HepG2 (cell line): ENCODE measurements at regions not wholly inside any gene's neighbourhood (a gene's known extent, or its start where the extent isn't known, plus 50 kb on each side); places are given as distances from the start of the nearest gene placed in this dataset.

Experiments used
- ATAC-seq: fragments of 200-7000 bp; cut with Tn5 transposase; 3 replicates; pipeline ENCODE4 v1.9.1; 2020; ENCODE audit warnings: mild to moderate bottlenecking, moderate library complexity
- BruUV-seq: library from RNA; stranded (reverse); fragments of 400-500 nt; replicated peaks from 2 replicates; lab custom pipeline; 2021; lab: Mats Ljungman, UMichigan
- CTCF ChIA-PET: fragments of 300-600 bp; formaldehyde crosslinking; extraction: SDS; loops from one replicate; lab custom pipeline; 2021; ENCODE audit warnings: low total read pairs, inconsistent platforms, low intra/inter-chr PET ratio; lab: Yijun Ruan, JAX
- POLR2A ChIA-PET: fragments of 350-600 bp; sonication (Branson Sonifier 250); formaldehyde crosslinking; loops from one replicate; lab custom pipeline; 2020; ENCODE audit warnings: antibody characterized with exemption, inconsistent platforms; lab: Yijun Ruan, JAX
- DNase-seq: peaks from one replicate; pipeline ENCODE4 v3.0.0-alpha.2; 2015; ENCODE audit warnings: low spot score
- FAIRE-seq: peaks from 3 replicates; lab custom pipeline; 2011; peaks lifted over from hg19 to GRCh38; lab: Jason Lieb, UNC
- H2AFZ ChIP-seq: one replicate; pipeline ENCODE4 v1.6.1; 2011; ENCODE audit warnings: low read length, inconsistent platforms
- H3K27ac ChIP-seq: fragments of 300-600 bp; 3 replicates; pipeline ENCODE4 v1.8.0; 2011; ENCODE audit warnings: mixed run types, mild to moderate bottlenecking, mixed read lengths, low read length, inconsistent platforms; ENCODE audit not compliant: insufficient read depth; ENCODE audit errors: extremely low read length
- H3K27me3 ChIP-seq, 2 experiments: fragments of 200-600 bp in 1 of 2; 2 replicates in 1 of 2; 3 replicates in 1 of 2; pipeline versions ENCODE4 v1.6.0 to v1.8.0; 2011; ENCODE audit warnings: low read length in 2 of 2, mild to moderate bottlenecking in 2 of 2, moderate library complexity in 2 of 2, inconsistent platforms in 1 of 2; ENCODE audit not compliant: insufficient read depth in 2 of 2, control insufficient read depth in 1 of 2
- H3K36me3 ChIP-seq, 2 experiments: fragments of 200-600 bp in 1 of 2; replicated peaks in 1 of 2; 2 replicates in 1 of 2; 3 replicates in 1 of 2; pipeline versions ENCODE4 v1.5.1 to v1.8.0; 2011; ENCODE audit warnings: low read length in 2 of 2, inconsistent platforms in 1 of 2; ENCODE audit not compliant: insufficient read depth in 2 of 2, control insufficient read depth in 1 of 2
- H3K4me1 ChIP-seq: 2 replicates; pipeline ENCODE4 v1.5.1; 2012; ENCODE audit warnings: low read length, inconsistent platforms; ENCODE audit not compliant: insufficient read depth
- H3K4me2 ChIP-seq: 2 replicates; pipeline ENCODE4 v1.6.0; 2011; ENCODE audit warnings: low read depth, low read length, inconsistent platforms
- H3K4me3 ChIP-seq, 3 experiments: fragments of 200-600 bp in 1 of 3; sonication (generic), shearing (Covaris generic) in 1 of 3; replicated peaks in 1 of 3; 2 replicates each; pipeline ENCODE4 v1.5.1; 2011 to 2016; ENCODE audit warnings: low read length in 3 of 3, inconsistent platforms in 2 of 3, low read depth in 2 of 3, mild to moderate bottlenecking in 2 of 3, control low read depth in 1 of 3, mixed read lengths in 1 of 3; ENCODE audit not compliant: insufficient read depth in 1 of 3
- H3K79me2 ChIP-seq: one replicate; pipeline ENCODE4 v1.6.1; 2011; ENCODE audit warnings: low read length, inconsistent platforms; ENCODE audit not compliant: insufficient read depth
- H3K9ac ChIP-seq: 2 replicates; pipeline ENCODE4 v1.6.0; 2011; ENCODE audit warnings: mild to moderate bottlenecking, low read depth, low read length, inconsistent platforms; ENCODE audit not compliant: insufficient read depth
- H3K9me3 ChIP-seq: 2 replicates; pipeline ENCODE4 v1.5.1; 2012; ENCODE audit warnings: mild to moderate bottlenecking, low read length
- H4K20me1 ChIP-seq: 2 replicates; pipeline ENCODE4 v1.6.0; 2011; ENCODE audit warnings: inconsistent platforms, mild to moderate bottlenecking, low read length, moderate library complexity; ENCODE audit not compliant: insufficient read depth
- ARHGAP35 ChIP-seq: sonication (generic); formaldehyde crosslinking; IDR thresholded peaks from 2 replicates; pipeline ENCODE4 v1.9.0; 2022; ENCODE audit warnings: mild to moderate bottlenecking, inconsistent platforms, moderate library complexity, missing genetic modification reagents, borderline replicate concordance
- GZF1 ChIP-seq: sonication (generic); formaldehyde crosslinking; IDR thresholded peaks from 2 replicates; pipeline ENCODE4 v1.5.1; 2020; ENCODE audit warnings: mild to moderate bottlenecking, missing genetic modification reagents
- HNRNPLL ChIP-seq: fragments of 200-400 bp; formaldehyde crosslinking; IDR thresholded peaks from 2 replicates; pipeline ENCODE4 v1.6.1; 2017; ENCODE audit warnings: mild to moderate bottlenecking, low read depth, low read length; ENCODE audit not compliant: poor library complexity, severe bottlenecking
- MXI1 ChIP-seq: IDR thresholded peaks from 3 replicates; pipeline ENCODE4 v1.6.1; 2012; ENCODE audit warnings: low read depth, low read length, inconsistent platforms, borderline replicate concordance
- NCOR1 ChIP-seq: fragments of 200-600 bp; sonication (generic); IDR thresholded peaks from 2 replicates; pipeline ENCODE4 v1.7.0; 2017; ENCODE audit warnings: antibody characterized with exemption, low read length, borderline replicate concordance
- SIX1 ChIP-seq: sonication (generic); formaldehyde crosslinking; IDR thresholded peaks from 2 replicates; pipeline ENCODE4 v1.4.0; 2020; ENCODE audit warnings: missing genetic modification reagents, borderline replicate concordance
- SMAD1 ChIP-seq: sonication (generic); formaldehyde crosslinking; IDR thresholded peaks from 2 replicates; pipeline ENCODE4 v1.4.0; 2020; ENCODE audit warnings: missing genetic modification reagents, low read depth, mild to moderate bottlenecking, borderline replicate concordance
- SSRP1 ChIP-seq: IDR thresholded peaks from 2 replicates; pipeline ENCODE4 v1.6.1; 2016; ENCODE audit warnings: control low read depth
- YEATS2 ChIP-seq: sonication (generic); formaldehyde crosslinking; IDR thresholded peaks from 2 replicates; pipeline ENCODE4 v1.4.0; 2020; ENCODE audit warnings: missing genetic modification reagents, borderline replicate concordance
- ZBTB1 ChIP-seq: sonication (generic); formaldehyde crosslinking; IDR thresholded peaks from 2 replicates; pipeline ENCODE4 v1.4.0; 2020; ENCODE audit warnings: missing genetic modification reagents, borderline replicate concordance
- ZBTB20 ChIP-seq: sonication (generic); formaldehyde crosslinking; IDR thresholded peaks from 2 replicates; pipeline ENCODE4 v1.8.1; 2023; ENCODE audit warnings: missing genetic modification reagents, low read depth, mild to moderate bottlenecking, borderline replicate concordance
- ZMYM4 ChIP-seq: sonication (generic); formaldehyde crosslinking; IDR thresholded peaks from 2 replicates; pipeline ENCODE4 v1.8.1; 2023; ENCODE audit warnings: mild to moderate bottlenecking, missing genetic modification reagents
- ZNF460 ChIP-seq: sonication (generic); formaldehyde crosslinking; IDR thresholded peaks from 2 replicates; pipeline ENCODE4 v1.5.1; 2020; ENCODE audit warnings: missing genetic modification reagents, mild to moderate bottlenecking, borderline replicate concordance
- ZNF496 ChIP-seq: sonication (generic); formaldehyde crosslinking; IDR thresholded peaks from 2 replicates; pipeline ENCODE4 v1.8.1; 2023; ENCODE audit warnings: mild to moderate bottlenecking, moderate library complexity, missing genetic modification reagents; ENCODE audit not compliant: insufficient replicate concordance
- ZNF713 ChIP-seq: sonication (generic); formaldehyde crosslinking; IDR thresholded peaks from 2 replicates; pipeline ENCODE4 v1.4.0; 2020; ENCODE audit warnings: mild to moderate bottlenecking, missing genetic modification reagents
- ZNF772 ChIP-seq: sonication (generic); formaldehyde crosslinking; IDR thresholded peaks from 2 replicates; pipeline ENCODE4 v1.5.0; 2020; ENCODE audit warnings: mild to moderate bottlenecking, missing genetic modification reagents
- ZNF788 ChIP-seq: sonication (generic); formaldehyde crosslinking; IDR thresholded peaks from 2 replicates; pipeline ENCODE4 v1.5.0; 2020; ENCODE audit warnings: mild to moderate bottlenecking, missing genetic modification reagents, borderline replicate concordance
- ZNF83 ChIP-seq: sonication (generic); formaldehyde crosslinking; IDR thresholded peaks from 2 replicates; pipeline ENCODE4 v1.4.0; 2020; ENCODE audit warnings: missing genetic modification reagents, mild to moderate bottlenecking, borderline replicate concordance
- WGBS: methylation state at CpG from one replicate; pipeline ENCODE4 v1.1.6; 2017; ENCODE audit warnings: low lambda C conversion rate; 5-methylcytosine and 5-hydroxymethylcytosine counted together
- in situ Hi-C: cut with HindIII; loops from 2 replicates; pipeline ENCODE4 v1.10.0; 2017; ENCODE audit warnings: low pct_unique_long_range_greater_than_20kb; ENCODE audit not compliant: extremely low pct_ligation_motif_present
- intact Hi-C: fragments of 100-400 bp; cut with micrococcal nuclease; formaldehyde crosslinking; loops from one replicate; pipeline ENCODE4 v1.10.0; 2022; ENCODE audit not compliant: unreplicated experiment
- TF ChIP-seq, protein P1 (sequence below): sonication (generic); formaldehyde crosslinking; IDR thresholded peaks from 2 replicates; pipeline ENCODE4 v1.8.0; 2022; ENCODE audit warnings: low read depth, missing genetic modification reagents
- TF ChIP-seq, protein P2 (sequence below): sonication (generic); formaldehyde crosslinking; IDR thresholded peaks from 2 replicates; pipeline ENCODE4 v1.8.0; 2022; ENCODE audit warnings: mild to moderate bottlenecking, missing genetic modification reagents, moderate library complexity
- TF ChIP-seq, protein P3 (sequence below): sonication (generic); formaldehyde crosslinking; IDR thresholded peaks from 2 replicates; pipeline ENCODE4 v1.4.0; 2020; ENCODE audit warnings: low read depth, mild to moderate bottlenecking, missing genetic modification reagents

GRCh38 chr5:72720205-72720604, 96.3 kb upstream of the TNPO1 start (continued):
- no peak for TF ChIP-seq HNRNPLL
- no peak for TF ChIP-seq SIX1 (CRISPR knock-in tag)
- no peak for TF ChIP-seq ZNF496 (CRISPR knock-in tag)
- TF ChIP-seq ZNF788 (CRISPR knock-in tag), result no peak
- no peak for TF ChIP-seq ZNF460 (CRISPR knock-in tag)
- TF ChIP-seq, protein P1, sequence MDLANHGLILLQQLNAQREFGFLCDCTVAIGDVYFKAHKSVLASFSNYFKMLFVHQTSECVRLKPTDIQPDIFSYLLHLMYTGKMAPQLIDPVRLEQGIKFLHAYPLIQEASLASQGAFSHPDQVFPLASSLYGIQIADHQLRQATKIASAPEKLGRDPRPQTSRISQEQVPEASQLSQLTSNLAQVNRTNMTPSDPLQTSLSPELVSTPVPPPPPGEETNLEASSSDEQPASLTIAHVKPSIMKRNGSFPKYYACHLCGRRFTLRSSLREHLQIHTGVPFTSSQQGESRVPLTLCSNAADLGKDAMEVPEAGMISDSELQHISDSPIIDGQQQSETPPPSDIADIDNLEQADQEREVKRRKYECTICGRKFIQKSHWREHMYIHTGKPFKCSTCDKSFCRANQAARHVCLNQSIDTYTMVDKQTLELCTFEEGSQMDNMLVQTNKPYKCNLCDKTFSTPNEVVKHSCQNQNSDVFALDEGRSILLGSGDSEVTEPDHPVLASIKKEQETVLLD, result no peak
- no peak for TF ChIP-seq ZMYM4 (CRISPR knock-in tag)
- TF ChIP-seq ARHGAP35, result no peak

- Histone ChIP-seq H3K9ac (no peak overlapping the region), H3K4me2 (no peak overlapping the region), H2AFZ (no peak overlapping the region), H3K9me3 (no peaks in the 10 kb centered on the region), H3K4me1 (no peaks in the 10 kb centered on the region), H4K20me1 (no peaks in the 10 kb centered on the region), H3K27ac (no peak overlapping the region), H3K4me3 (no peak overlapping the region), H3K79me2 (no peaks in the 10 kb centered on the region), H3K36me3 (no peaks in the 10 kb centered on the region), H3K27me3 (peaks cover 2 to 6% of the 10 kb centered on the region in 2 experiments; a peak in 4 of 5 replicates)
- POLR2A ChIA-PET, result no interaction called here
- no peak for FAIRE-seq
- intact Hi-C loops, result no loop called here
- BruUV-seq, result no TSS peak
- DNase-seq, result no peak
- CTCF ChIA-PET, result no interaction called here
- in situ Hi-C loops, result no loop called here
- 0% methylated on average over 2 of the region's 2 CpGs for WGBS
- ATAC-seq, result no peak
- TF ChIP-seq MXI1 (no peak), NCOR1 (no peak), YEATS2 (no peak), ZBTB20 (CRISPR knock-in tag) (no peak), ZNF713 (CRISPR knock-in tag) (no peak), ZNF772 (CRISPR knock-in tag) (no peak), SSRP1 (CRISPR knock-in tag) (no peak), SMAD1 (CRISPR knock-in tag) (no peak), GZF1 (no peak), ZBTB1 (CRISPR knock-in tag) (no peak), ZNF83 (no peak)
- TF ChIP-seq, protein P2, sequence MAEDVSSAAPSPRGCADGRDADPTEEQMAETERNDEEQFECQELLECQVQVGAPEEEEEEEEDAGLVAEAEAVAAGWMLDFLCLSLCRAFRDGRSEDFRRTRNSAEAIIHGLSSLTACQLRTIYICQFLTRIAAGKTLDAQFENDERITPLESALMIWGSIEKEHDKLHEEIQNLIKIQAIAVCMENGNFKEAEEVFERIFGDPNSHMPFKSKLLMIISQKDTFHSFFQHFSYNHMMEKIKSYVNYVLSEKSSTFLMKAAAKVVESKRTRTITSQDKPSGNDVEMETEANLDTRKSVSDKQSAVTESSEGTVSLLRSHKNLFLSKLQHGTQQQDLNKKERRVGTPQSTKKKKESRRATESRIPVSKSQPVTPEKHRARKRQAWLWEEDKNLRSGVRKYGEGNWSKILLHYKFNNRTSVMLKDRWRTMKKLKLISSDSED (CRISPR knock-in tag), result no peak
- TF ChIP-seq, protein P3, sequence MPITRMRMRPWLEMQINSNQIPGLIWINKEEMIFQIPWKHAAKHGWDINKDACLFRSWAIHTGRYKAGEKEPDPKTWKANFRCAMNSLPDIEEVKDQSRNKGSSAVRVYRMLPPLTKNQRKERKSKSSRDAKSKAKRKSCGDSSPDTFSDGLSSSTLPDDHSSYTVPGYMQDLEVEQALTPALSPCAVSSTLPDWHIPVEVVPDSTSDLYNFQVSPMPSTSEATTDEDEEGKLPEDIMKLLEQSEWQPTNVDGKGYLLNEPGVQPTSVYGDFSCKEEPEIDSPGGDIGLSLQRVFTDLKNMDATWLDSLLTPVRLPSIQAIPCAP (CRISPR knock-in tag), result no peak
Measured at GRCh38 chr5:72711351-72711750, 105.1 kb upstream of the TNPO1 start.
